ENCODE measurements at regions not wholly inside any gene's neighbourhood (a gene's known extent, or its start where the extent isn't known, plus 50 kb on each side); places are given as distances from the start of the nearest gene placed in this dataset.
"Not testable (repeated sequence)": the region's sequence is repeated elsewhere in the genome, so short reads cannot be mapped to it uniquely, and the experiment has no call there.

DNA sequence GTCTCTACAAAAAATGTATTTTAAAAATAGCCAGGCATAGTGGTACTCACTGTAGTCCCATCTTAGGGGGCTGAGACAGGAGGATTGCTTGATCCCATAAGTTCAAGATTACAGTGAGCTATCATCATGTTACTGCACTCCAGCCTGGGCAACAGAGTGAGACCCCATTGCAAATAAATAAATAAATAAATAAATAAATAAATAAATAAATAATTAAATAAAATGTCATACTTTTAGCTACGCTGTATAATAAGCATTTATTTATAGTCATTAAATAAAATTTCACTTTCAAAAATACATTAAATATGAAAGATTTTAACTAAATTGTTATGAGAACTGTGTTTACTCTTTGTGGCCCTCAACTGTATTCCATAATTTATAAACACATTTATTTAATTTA is 1124.2 kb downstream of the PCDH7 start:
- no peak for DNase-seq

DNA sequence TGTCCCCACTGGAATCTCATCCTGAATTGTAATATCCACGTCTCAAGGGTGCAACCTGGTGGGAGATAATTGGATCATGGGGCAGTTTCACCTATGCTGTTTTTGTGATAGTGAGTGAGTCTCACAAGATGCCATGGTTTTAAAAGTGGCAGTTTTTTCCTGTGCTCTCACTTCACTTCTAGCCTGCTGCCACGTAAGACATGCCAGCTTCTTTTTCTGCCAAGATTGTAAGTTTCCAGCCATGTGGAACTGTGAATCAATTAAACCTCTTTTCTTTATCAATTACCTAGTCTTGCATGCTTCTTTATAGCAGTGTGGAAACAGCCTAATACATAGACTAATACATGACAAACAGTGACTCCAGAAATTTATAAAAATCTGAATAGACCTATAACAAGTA is 1131.8 kb downstream of the PCDH7 start:
- DNase-seq, result no peak

DNA sequence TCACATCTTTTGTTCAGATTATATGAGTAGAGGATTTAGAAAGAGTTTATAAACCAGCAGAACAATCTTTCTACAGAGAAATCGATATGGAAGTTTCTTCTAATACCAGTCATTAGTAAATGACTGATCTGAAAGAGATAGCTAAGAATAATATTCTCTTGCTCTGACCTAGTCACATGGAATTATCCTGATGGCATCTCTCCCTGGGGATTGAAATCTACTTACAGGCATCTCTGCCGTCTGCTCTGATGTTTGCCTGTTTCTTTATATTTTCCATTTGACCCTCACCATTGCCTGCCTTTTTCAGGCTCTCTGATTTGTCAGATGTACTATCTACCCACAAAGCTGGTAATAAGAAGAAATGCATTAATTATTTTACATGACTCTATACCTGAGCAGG is 1157.3 kb downstream of the PCDH7 start:
- DNase-seq, result no peak

DNA sequence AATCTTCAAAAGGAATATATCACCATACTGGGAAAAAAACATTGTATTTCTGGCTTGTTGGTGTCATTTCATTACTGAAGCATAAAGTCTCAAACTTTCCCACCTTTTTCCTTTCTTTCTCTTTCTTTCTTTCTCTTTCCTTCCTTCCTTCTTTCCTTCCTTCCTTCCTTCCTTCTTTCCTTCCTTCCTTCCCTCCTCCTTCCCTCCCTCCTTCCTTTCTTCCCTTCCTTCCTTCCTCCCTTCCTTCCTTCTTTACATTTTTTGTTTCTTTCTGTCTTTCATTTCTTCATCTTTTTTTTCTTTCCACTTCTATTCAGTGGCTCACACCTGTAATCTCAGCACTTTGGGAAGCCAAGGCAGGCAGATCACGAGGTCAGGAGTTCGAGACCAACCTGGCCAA is 1160.7 kb downstream of the PCDH7 start:
- not testable (repeated sequence) for DNase-seq

DNA sequence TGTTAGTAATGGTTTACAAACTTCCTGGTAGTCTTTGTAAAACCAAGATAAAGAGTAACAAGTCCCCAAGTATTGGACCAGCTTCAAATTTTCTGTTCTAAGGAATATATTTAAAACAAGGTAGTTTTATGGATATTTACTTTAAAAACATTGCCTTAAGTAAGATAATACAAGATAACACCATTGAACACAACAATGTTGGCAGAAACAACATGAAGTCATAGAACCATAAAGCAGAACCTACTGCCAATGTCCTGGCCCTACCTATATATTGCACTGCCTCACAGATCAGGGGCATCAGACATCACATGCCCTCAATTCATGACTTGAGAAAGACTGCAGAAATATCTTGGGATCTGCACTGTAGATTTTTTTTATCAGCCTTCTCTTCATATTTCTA is 1176.2 kb downstream of the PCDH7 start:
- DNase-seq, result no peak

DNA sequence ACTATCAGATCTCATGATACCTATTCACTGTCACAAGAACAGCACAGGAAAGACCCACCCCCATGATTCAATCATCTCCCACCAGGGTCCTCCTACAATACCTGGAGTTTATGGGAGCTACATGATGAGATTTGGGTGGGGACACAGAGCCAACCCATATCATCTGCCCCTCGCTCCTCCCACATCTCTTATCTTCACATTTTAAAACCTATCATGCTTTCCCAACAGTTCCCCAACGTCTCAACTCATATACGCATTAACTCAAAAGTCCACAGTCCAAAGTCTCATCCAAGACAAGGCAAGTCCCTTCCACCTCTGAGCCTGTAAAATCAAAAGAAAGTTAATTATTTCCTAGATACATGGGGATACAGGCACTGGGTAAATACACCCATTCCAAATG is 1185.2 kb downstream of the PCDH7 start:
- no peak for DNase-seq

DNA sequence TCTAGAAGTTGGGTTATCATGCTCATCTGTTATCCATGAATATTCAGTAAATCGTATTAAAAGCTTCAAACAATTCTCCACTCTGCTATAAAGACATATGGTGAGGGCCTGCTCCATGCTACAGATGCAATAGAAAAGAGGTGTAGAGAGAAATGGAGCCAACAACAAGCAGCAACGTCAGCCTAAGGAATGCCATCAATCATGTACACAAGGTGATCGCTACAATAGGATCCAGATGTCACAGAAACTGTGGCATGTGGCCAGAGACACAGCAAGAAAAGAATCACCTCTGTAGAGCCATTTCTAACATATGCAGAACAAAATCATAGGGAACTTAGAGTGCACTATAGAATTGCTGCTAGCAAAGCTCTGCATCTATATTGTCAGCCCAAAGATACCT is 1188.1 kb downstream of the PCDH7 start:
- no peak for DNase-seq

DNA sequence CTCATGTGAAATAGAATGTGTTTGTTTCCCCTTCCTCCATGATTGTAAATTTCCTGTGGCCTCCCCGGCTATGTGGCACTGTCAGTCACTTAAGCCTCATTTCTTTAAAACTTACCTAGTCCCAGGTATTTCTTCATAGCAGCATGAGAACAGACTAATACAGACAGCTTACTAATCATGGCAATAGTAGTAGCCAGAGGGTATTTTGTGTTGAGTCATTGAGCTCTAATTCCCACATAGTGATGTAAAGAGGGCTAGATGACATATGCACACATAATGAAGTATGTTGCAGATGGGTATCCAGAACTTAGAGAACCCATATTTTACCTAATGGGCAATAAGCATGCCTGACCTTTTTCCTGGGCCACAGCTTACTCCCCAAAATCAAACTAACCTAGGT is 1197.2 kb downstream of the PCDH7 start:
- DNase-seq, result no peak

DNA sequence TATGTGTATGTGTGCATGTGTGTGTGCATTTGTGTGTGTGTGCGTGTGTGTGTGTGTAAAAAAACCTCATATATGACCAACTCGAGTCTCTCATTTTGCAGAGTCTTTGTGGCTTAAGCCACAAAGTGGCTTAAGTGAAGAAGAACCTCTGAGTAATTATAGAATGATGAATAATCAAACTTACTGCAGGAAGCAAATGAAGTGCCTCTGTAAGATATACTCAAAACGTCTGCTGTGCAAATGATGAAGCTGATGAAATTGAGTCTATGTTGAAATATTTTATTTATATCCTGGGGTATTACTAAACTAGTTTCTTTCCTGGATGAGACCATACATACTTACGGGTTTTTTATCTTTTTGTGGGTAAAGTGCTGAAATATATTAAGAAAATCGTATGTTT is 1198.7 kb downstream of the PCDH7 start:
- DNase-seq, result no peak

DNA sequence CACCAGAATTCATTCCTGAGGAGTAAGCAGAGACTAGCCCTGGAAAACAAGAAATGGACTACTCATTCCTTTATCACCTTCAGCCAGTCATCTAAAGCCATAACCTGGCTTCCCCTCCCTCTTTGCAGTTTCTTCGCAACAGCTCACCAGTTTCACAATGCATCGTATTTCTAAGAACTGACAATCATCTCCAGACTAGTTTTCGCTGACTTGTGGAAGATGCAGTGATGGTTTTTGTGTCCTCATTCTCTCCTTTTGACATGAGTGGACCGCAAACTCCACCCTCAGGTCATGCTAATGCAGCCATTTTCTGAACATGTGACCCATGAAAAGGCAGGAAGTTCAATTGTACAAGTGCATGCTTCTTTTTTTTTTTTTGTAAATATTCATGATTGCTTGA is 1203.5 kb downstream of the PCDH7 start:
- DNase-seq, result no peak

DNA sequence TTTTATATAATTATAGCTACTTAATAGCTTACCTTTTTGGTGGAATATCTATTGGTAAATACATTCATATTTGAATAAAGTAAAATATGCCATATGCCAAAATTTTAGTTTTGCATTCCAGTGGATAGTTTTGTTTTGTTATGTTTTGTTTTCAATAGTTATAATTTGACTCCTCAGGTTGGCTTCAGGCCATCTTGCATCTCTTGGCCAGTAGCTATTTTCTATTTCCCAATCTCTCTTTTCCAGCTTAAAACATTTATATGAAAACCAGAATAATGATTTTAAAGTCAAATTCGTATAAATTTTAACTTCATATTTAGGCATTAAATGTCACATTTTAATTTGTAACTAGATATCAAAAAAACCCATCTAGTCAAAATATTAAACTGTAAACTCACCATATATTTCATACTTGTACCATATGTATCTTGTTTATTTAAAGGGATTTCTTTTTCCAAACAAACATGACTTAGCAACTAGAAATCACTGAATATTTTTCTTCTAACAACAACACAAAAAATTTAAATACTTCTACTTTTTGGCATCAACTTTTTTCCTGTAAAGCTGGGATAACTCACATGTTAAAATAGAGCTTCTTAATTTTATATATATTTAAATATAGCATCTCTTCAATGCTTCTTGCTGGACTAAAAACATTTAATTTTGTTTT is 1209.6 kb downstream of the PCDH7 start:
- DNase-seq, result no peak

DNA sequence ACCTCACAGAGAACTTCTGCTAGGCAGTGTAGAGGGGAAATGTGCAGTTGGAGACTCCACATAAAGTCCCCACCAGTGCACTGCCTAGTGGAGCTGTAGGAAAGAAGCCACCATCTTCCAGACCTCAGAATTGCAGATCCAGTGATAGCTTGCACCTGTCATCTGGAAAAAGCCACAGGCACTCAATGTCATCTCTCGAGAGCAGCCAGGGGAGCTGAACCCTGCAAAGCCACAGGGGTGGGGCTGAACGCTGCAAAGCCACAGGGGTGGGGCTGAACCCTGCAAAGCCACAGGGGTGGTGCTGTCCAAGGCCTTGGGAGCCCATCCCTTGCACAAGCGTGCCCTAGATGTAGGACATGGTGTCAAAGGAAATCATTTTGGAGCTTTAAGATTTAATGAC is 1226.3 kb downstream of the PCDH7 start:
- DNase-seq, result no peak

DNA sequence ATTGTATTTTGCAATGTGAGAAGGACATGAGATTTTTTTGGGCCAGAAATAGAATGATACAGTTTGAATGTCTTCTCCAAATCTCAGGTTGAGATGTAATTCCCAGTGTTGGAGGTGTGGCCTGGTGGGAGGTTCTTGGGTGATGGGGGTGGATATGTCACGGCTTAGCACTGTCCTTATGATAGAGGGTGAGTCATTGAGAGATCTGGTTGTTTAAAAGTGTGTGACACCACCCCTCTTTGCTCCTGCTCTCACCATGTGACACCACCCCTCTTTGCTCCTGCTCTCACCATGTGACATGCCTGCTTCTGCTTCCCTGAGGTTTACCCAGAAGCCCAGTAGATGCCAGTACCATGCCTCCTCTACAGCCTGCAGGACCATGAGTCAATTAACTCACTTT is 1226.9 kb downstream of the PCDH7 start:
- no peak for DNase-seq

DNA sequence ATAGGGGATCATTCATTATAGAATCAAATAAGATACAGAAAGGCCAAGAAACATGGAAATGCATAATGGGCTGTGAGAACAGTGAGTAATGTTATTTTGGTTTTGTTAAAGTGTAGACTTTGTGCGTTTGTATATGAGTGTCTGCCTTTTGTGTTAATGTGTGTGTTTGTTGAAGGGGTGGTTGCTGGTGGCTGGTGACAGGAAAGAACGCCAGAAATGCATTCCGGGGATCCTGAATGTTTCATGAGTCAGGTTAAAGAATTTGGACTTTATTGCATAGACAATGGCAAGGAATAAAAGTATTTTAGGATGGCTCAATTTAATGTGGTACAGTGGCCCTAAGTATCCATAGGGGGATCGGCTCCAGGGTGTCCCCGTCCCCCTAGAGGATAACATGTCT is 1228.9 kb downstream of the PCDH7 start:
- no peak for DNase-seq

DNA sequence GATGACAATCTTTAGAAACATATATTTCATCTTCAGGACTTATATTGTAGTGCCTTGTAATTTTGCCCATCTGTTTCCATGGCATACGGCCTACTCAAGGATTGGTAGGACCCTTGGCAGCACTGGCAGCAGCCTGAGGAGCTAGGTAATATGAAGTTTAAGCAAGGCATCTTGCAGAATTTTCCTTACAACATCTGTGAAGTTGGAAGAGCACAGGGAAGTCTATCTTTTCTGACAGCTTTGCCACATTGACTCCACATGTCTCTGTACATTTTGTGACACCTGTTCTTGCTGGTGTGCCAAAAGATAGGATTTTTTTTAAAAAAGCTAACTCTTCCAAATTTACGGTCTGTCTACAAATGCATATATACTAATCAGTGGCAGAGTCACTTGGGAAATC is 1235.2 kb downstream of the PCDH7 start:
- no peak for DNase-seq

DNA sequence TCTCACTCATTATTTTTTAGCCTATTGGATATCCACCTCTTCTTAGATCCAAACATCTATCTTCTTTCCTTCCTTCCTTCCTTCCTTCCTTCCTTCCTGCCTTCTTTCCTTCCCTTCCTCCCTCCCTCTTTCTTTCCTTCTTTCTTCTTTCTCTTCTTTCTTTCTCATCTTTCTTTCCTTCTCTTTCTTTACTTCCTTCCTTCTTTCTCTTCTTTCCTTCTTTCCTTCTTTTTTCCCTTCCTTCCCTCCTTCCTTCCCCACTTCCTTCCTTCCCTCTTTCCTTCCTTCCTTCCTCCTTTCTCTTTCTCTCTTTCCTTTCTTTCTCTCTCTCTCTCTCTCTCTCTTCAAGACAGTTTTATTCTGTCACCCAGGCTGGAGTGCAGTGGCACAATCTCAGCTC is 1239.8 kb downstream of the PCDH7 start:
- no peak for DNase-seq

DNA sequence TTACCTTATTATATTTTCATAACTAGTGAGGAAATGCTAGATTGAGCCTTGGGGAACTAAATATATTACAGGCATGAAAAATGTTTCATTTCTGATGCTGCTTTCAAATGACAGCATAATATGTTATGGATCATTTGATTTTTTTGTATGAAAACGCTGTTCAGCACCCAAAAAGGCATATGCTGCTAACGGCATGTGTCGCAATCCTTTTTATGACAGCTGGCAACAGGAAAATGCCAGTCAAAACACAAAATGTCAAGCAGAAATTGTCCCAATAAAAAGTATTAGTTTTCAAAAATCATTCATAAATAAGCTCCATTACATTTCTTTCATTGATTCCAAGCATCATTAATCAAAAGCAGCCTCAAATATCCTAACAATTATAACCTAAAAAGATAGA is 1244.5 kb downstream of the PCDH7 start:
- peak; percentile 12 to 39 for DNase-seq

DNA sequence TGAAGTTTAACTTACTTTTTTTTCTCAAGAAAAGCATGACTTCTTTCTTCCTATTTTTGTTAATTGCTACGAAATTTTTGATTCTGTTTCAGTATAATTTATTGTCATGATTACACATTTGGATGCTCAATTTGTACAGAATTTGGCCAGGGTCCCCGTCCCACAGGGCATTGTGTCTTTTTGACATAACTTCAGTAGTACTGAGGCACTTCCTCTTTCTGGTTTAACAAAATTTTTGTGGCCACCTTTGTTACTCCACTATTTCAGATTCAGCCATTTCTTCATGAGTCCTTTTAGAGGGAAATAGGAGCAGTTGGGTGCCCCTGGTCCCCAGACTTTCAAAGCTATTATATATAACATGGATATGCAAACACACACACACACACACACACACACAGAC is 1248.7 kb downstream of the PCDH7 start:
- DNase-seq, result no peak

DNA sequence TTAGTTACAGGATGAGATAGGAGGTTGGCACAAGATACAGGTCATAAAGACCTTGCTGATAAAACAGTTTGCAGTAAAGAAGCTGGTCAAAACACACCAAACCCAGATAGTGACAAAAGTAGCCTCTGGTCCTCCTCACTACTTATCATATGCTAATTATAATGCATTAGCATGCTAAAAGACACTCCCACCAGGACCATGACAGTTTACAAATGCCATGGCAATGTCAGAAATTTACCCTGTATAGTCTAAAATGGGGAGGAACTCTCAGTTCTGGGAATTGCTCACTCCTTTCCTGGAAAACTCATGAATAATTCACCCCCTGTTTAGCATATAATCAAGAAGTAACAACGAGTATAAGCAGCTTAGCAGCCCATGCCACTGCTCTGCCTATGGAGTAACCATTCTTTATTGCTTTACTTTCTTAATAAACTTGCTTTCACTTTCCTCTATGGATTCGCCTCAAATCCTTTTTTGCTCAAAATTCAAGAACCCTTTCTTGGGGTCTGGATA is 1254.4 kb downstream of the PCDH7 start:
- no peak for DNase-seq

DNA sequence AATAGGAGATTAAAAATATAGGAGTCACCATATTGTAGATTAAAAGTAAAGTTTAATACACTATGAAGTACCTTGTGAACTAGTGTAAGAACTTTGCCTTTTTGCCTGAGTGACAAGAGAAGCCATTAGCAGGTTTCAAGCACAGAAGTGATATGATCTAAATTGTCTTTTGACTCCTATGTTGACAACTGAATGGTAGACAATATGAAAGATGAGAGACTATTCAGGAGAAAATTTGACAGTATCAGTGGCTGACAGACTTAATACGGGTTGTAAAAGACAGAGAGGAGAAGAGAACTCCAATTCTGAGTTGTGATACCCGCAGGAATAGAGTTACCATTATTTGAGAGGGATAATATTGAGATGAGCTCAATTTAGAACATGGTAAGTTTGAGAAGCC is 1259.8 kb downstream of the PCDH7 start:
- DNase-seq, result no peak

DNA sequence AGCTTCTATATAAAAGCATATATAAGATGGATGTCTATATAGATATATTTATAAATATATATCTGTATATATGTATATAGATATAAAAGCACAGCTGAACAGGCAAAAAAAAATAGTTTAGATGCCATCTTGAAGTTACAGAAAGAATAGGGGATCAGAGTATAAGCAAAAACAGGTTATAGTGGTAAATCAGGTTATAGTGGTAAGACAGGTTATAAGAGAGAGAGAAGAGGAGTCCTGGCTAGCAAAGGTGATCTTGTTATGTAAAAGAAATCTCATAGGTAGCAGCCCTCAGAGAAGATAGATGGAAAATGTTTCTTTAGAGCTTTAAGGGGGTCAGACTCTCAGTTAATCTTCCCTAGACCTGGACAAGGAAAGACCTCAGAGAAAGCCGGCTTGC is 1263.1 kb downstream of the PCDH7 start:
- DNase-seq, result no peak

DNA sequence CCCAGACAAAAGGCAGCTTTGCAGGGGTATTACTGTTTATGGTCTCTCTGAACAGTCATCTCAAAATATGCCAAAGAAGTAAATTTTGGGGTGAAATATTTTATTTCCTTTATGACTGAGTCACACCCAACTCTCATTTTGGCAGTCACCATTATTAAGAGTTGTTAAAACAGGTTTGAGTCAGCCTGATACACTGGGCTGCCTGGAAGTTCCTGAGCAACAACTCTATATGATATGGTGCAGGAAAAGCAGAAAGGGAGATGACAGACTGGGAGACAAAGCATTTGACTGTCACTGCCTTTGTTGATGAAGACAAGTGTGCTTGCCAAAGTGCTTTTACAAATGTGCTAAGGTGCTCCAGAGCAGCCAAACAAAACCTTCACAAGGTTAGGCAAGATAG is 1263.5 kb downstream of the PCDH7 start:
- no peak for DNase-seq

DNA sequence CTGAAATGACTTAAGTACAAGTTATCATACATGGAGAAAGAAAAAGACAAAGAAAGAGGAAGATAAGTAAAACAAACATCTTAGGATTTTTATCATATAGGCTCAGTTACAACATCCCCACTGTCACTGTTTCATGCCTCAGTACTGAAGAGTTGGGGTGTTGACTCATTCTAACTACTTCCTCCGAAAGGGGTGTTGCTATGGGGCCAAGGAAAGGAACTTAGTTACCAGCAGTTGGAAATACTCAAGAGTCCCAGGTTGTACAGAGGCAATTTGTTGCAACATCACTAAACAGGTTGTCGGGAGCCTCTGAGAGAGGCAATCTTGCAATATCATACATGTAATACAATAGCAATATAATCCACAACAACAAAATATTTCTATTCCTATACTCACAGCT is 1264.7 kb downstream of the PCDH7 start:
- DNase-seq, result no peak

DNA sequence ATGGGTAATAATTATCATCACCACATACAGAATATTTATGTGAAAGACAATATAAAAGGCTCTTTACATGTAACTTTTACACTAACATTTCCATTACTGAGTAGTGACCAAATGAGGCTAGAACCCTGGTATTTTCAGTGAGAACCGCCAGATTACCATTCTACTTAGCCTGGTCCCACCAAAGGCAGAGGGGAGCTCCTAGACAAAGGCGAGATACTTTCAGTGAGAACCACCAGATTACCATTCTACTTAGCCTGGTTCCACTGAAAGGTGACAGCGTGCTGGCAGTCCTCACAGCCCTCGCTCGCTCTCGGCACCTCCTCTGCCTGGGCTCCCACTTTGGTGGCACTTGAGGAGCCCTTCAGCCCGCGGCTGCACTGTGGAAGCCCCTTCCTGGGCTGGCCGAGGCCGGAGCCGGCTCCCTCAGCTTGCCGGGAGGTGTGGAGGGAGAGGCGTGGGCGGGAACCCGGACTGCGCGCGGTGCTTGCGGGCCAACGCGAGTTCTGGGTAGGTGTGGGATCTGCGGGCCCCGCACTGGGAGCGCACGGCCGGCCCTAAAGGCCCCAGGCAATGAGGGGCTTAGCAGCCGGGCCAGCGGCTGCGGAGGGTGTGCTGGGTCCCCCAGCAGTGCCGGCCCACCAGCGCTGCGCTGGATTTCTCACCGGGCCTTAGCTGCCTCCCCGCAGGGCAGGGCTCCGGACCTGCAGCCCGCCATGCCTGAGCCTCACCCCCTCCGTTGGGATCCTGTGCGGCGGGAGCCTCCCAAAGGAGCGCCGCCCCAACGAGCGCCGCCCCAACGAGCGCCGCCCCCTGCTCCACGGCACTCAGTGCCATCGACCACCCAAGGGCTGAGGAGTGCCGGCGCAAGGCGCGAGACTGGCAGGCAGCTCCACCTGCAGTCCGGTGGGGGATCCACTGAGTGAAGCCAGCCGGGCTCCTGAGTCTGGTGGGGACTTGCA is 1276.1 kb downstream of the PCDH7 start:
- peak; percentile 15 to 61 for DNase-seq

Measured in NCI-H446 (cell line).